ENCODE measurements at regions not wholly inside any gene's neighbourhood (a gene's known extent, or its start where the extent isn't known, plus 50 kb on each side); places are given as distances from the start of the nearest gene placed in this dataset.

- FAIRE-seq (no peak), DNase-seq (peak in 1 of 5 donors; percentile 8)
- H3K27ac ChIP-seq (ENCODE audit: low read depth in 2 of 2, low read length in 2 of 2) = no peak overlapping the region
- H3K9ac ChIP-seq (ENCODE audit: low read length in 3 of 3) = no peak overlapping the region
- H3K4me3 ChIP-seq (ENCODE audit: low read length in 3 of 3) = no peak overlapping the region
- no peaks in the 10 kb centered on the region for H3K4me1 ChIP-seq (ENCODE audit: control insufficient read depth in 2 of 3, insufficient read depth in 2 of 3, low read depth in 1 of 3, low read length in 3 of 3)
- no peaks in the 10 kb centered on the region for H3K36me3 ChIP-seq (ENCODE audit: control insufficient read depth in 2 of 3, insufficient read depth in 3 of 3, low read length in 3 of 3)
- TF ChIP-seq CTCF (IDR thresholded peaks at IDR 0.05; ENCODE audit: borderline replicate concordance, extremely low read depth, insufficient read depth) = no peak
- peaks cover 0 to 15% (median 0%) of the 10 kb centered on the region in 3 donors for H3K9me3 ChIP-seq (ENCODE audit: control insufficient read depth in 2 of 3, insufficient read depth in 1 of 3, low read length in 3 of 3)
- intact Hi-C loops (cut with DNase I) = no loop called here
- H3K27me3 ChIP-seq (ENCODE audit: control insufficient read depth, insufficient read depth, low read length) = no peaks in the 10 kb centered on the region
Observed at GRCh38 chr12:81896771-81897170, 137.6 kb upstream of the PPFIA2 start.

- intact Hi-C loops (cut with DNase I) = no loop called here
- TF ChIP-seq CTCF (IDR thresholded peaks at IDR 0.05; ENCODE audit: borderline replicate concordance, extremely low read depth, insufficient read depth) = no peak
- H3K9me3 ChIP-seq (ENCODE audit: control insufficient read depth in 2 of 3, insufficient read depth in 1 of 3, low read length in 3 of 3) = no peaks in the 10 kb centered on the region
- DNase-seq (no peak), FAIRE-seq (no peak)
- H3K9ac ChIP-seq (ENCODE audit: low read length in 3 of 3) = no peak overlapping the region
- no peaks in the 10 kb centered on the region for H3K4me1 ChIP-seq (ENCODE audit: control insufficient read depth in 2 of 3, insufficient read depth in 2 of 3, low read depth in 1 of 3, low read length in 3 of 3)
- no peak overlapping the region for H3K4me3 ChIP-seq (ENCODE audit: low read length in 3 of 3)
- H3K27me3 ChIP-seq (ENCODE audit: control insufficient read depth, insufficient read depth, low read length) = no peaks in the 10 kb centered on the region
- H3K36me3 ChIP-seq (ENCODE audit: control insufficient read depth in 2 of 3, insufficient read depth in 3 of 3, low read length in 3 of 3) = no peaks in the 10 kb centered on the region
- H3K27ac ChIP-seq (ENCODE audit: low read depth in 2 of 2, low read length in 2 of 2) = peak overlapping the region in 1 of 2 donors; percentile 63
Observed at GRCh38 chr12:81888961-81889360, 129.8 kb upstream of the PPFIA2 start.

GRCh38 chr12:81888106-81888740, 129.1 kb upstream of the PPFIA2 start:
- H3K9ac ChIP-seq (ENCODE audit: low read length in 3 of 3) = no peak overlapping the region
- peak; percentile 86 for FAIRE-seq
- intact Hi-C loops (cut with DNase I) = no loop called here

More at GRCh38 chr12:81888106-81888740, 129.1 kb upstream of the PPFIA2 start:
- DNase-seq = peak in 2 of 5 donors; percentile 25 to 29
- H3K4me3 ChIP-seq (ENCODE audit: low read length in 3 of 3) = no peak overlapping the region
- H3K9me3 ChIP-seq (ENCODE audit: control insufficient read depth in 2 of 3, insufficient read depth in 1 of 3, low read length in 3 of 3) = no peaks in the 10 kb centered on the region
- H3K4me1 ChIP-seq (ENCODE audit: control insufficient read depth in 2 of 3, insufficient read depth in 2 of 3, low read depth in 1 of 3, low read length in 3 of 3) = no peaks in the 10 kb centered on the region
- H3K36me3 ChIP-seq (ENCODE audit: control insufficient read depth in 2 of 3, insufficient read depth in 3 of 3, low read length in 3 of 3) = no peaks in the 10 kb centered on the region
- no peaks in the 10 kb centered on the region for H3K27me3 ChIP-seq (ENCODE audit: control insufficient read depth, insufficient read depth, low read length)
- H3K27ac ChIP-seq (ENCODE audit: low read depth in 2 of 2, low read length in 2 of 2) = peak overlapping the region in 1 of 2 donors; percentile 63
- no peak for TF ChIP-seq CTCF (IDR thresholded peaks at IDR 0.05; ENCODE audit: borderline replicate concordance, extremely low read depth, insufficient read depth)
